Choroid plexus epithelial cell (primary cell): ENCODE measurements at regions not wholly inside any gene's neighbourhood (a gene's known extent, or its start where the extent isn't known, plus 50 kb on each side); places are given as distances from the start of the nearest gene placed in this dataset.
A peak's percentile ranks its signal among the peaks of the same experiment; 100 is the strongest.
"Not testable (repeated sequence)": the region's sequence is repeated elsewhere in the genome, so short reads cannot be mapped to it uniquely, and the experiment has no call there.

ENCODE experiments used
- DNase-seq: peaks from one replicate; pipeline ENCODE4 v3.0.0-alpha.2; 2010; ENCODE audit warnings: low read depth
- H3K4me3 ChIP-seq: 2 replicates; pipeline ENCODE4 v1.5.1; 2011; ENCODE audit warnings: low read depth, mild to moderate bottlenecking, control low read depth, low read length, moderate library complexity
- CTCF ChIP-seq: conservative IDR thresholded peaks from 2 replicates; pipeline ENCODE4 v1.5.1; 2011; ENCODE audit warnings: low read depth, mild to moderate bottlenecking, control low read depth, inconsistent platforms, low read length, moderate library complexity

DNA sequence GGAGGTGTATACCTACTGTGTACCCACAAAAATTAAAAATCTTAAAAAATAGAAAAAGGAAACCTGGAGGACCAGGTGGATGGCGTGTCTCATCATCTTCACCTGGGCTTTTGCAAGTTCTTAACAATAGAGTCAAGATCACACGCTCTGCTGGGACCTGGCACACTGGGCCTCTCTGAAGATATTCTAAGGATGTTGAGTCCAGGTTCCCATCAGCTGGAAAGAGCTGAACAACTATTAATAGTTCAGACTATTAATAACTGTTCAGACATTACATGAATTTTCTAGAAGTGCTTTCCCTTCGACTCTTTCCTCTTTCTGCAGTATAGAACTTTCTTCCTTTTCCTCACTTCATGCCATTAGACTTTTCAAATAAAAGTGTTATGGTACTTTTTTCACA, 320.2 kb upstream of the IL12A start:
- no peak for DNase-seq
- no peak for TF ChIP-seq CTCF
- no peak overlapping the region for H3K4me3 ChIP-seq

DNA sequence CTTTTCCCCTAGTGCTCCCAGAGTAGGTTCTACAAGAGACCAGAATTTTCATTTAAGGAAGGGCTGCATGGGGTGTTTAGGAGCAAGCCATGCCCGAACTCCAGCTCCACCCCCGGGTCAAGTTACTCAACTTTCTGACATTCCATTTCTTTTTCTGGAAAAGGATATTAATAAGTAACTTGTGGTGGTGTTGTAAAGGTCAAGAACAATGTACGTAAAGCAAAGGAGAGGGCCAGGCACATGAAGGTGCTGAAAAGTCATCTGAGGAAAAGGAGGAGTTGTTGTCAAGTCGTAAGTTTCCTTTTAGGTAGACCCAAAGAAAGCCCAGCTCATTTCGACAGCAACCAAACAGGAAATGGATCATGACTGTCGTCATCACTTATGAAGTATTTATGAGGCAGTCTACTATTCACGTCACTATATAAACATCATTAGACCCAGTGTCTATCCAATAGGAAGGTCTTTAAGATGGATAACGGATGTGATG, 319.6 kb upstream of the IL12A start:
- no peak overlapping the region for H3K4me3 ChIP-seq
- no peak for TF ChIP-seq CTCF
- DNase-seq: peak; percentile 56

DNA sequence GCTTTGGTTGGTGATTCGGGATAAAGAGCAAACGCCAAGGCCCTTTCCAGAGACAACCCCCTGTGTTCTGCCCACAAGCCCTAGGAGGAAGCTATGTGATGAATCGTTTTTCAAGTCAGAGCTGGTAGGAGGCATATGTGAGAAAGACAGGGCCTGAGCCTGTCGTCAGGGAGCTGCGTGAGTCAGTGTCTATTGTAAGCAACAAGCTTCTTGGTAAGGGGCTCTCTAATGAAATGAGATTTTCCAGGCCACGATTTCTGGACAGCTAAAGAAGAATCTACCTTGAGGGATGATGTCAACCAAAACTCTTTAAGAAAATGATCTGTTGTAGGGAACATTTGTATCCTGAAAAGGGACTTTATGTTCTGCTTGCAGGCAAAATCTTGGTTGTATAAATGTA, 318.9 kb upstream of the IL12A start:
- peak; percentile 7 for DNase-seq
- TF ChIP-seq CTCF: no peak
- no peak overlapping the region for H3K4me3 ChIP-seq

- DNase-seq: peak; percentile 36
- no peak overlapping the region for H3K4me3 ChIP-seq
- no peak for TF ChIP-seq CTCF
Observed at GRCh38 chr3:159672728-159673688, 315.6 kb upstream of the IL12A start.

DNA sequence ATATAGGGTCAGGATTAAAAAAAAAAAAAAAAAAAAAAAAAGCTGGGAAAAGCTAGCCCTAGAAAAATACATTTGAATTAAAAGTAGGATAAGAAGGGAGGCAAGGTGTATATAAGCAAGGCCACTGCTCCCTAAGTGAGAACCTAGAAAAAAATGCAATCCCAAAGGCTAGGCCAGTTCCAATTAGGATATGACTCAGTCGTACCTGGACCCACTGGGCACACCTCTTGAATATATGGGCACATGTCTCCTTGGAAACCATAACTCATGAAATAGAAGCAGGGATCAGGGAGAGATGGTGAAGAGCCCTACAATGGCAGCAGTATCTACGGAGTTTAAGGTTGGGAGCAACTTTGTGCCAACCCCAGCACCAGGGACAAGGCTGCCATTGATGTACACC, 314.1 kb upstream of the IL12A start:
- no peak for TF ChIP-seq CTCF

DNA sequence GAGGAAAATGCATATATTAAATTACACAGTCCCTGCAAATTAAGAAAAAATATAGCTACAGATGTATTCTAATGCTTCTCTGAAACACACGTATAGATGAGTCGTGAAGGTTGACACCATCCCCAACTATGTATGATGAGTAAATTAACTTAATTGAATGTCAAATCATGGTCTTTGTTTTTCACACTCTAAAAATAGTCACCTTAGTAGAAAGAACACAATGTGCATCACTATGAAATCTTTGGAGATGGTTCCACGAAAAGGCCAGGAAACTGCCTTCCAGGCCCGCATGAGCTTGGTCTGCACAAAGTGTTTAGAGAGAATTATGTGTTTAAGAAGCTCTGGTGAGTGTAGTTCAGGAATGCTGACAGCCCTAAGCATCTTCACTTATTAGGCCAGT, 313.4 kb upstream of the IL12A start:
- DNase-seq: no peak
- H3K4me3 ChIP-seq: no peak overlapping the region
- no peak for TF ChIP-seq CTCF

More for the DNA sequence above, 314.1 kb upstream of the IL12A start:
- no peak for DNase-seq
- no peak overlapping the region for H3K4me3 ChIP-seq

- H3K4me3 ChIP-seq: no peak overlapping the region
- no peak for DNase-seq
- no peak for TF ChIP-seq CTCF
Observed at GRCh38 chr3:159679900-159680299, 308.7 kb upstream of the IL12A start.

GRCh38 chr3:159681717-159682116, 306.9 kb upstream of the IL12A start:
- not testable (repeated sequence) for H3K4me3 ChIP-seq, DNase-seq
